ENCODE measurements at regions not wholly inside any gene's neighbourhood (a gene's known extent, or its start where the extent isn't known, plus 50 kb on each side); places are given as distances from the start of the nearest gene placed in this dataset.

DNA sequence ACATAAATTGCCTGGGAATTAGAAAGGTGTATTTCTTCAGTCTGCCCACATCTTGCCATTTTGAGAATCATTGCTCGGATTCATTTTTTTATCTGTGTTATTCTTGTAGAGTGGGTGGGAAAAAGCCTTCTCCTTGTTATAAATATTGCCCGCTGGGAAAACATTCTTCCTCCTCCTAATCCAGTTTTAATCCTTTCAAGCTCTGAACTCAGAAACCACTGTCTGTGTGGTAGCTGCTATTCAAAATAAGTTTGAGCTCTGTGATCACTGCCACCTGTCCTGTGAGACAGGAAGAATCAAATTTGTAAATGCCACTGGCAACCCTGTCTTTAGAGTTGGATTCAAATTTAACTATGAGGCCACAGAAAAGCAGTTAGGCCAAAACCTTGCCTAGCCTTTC is 1875.2 kb upstream of the PIK3C3 start:
- Histone ChIP-seq H3K27ac (ENCODE audit: low read depth in 1 of 2, low read length in 2 of 2) (no peak overlapping the region), H3K36me3 (ENCODE audit: control insufficient read depth in 4 of 4, insufficient read depth in 3 of 4, low read depth in 1 of 4, low read length in 3 of 4) (no peaks in the 10 kb centered on the region), H3K4me1 (ENCODE audit: control insufficient read depth in 4 of 4, insufficient read depth in 4 of 4, low read length in 3 of 4) (no peaks in the 10 kb centered on the region), H3K27me3 (ENCODE audit: control insufficient read depth in 4 of 4, insufficient read depth in 4 of 4, low read length in 3 of 4) (no peaks in the 10 kb centered on the region), H3K9me3 (ENCODE audit: control insufficient read depth in 4 of 4, low read length in 3 of 4) (no peaks in the 10 kb centered on the region), H3K9ac (ENCODE audit: low read depth in 1 of 2, low read length in 2 of 2) (no peak overlapping the region), H3K4me3 (ENCODE audit: low read depth in 1 of 3, low read length in 3 of 3) (no peak overlapping the region)
- 70% methylated on average over 2 of the region's 2 CpGs for WGBS
- TF ChIP-seq JUND (IDR thresholded peaks at IDR 0.05) = no peak
- DNase-seq (ENCODE audit: low spot score) = no peak

DNA sequence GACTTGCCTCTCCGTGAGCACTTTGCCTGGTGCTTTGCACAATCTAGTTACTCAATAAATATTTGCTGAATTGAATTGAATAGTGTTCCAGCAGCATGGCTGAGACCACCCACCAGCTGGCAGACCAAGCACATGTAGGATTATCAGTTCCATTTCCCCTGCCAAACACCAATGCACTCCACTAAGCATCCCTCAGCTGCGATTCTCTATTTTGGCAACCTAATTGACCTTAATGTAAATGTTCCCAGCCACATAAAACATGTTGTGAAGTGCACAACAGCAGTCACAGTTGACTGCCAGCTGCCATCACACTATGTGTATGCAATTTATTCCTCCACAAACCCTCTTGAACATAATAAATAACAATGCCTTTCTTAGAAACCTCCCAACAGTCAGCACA is 1879.4 kb upstream of the PIK3C3 start:
- H3K9ac ChIP-seq (ENCODE audit: low read depth in 1 of 2, low read length in 2 of 2) = no peak overlapping the region
- H3K9me3 ChIP-seq (ENCODE audit: control insufficient read depth in 4 of 4, low read length in 3 of 4) = no peaks in the 10 kb centered on the region
- WGBS = 57% methylated on average over 2 of the region's 2 CpGs
- no peaks in the 10 kb centered on the region for H3K27me3 ChIP-seq (ENCODE audit: control insufficient read depth in 4 of 4, insufficient read depth in 4 of 4, low read length in 3 of 4)
- H3K4me1 ChIP-seq (ENCODE audit: control insufficient read depth in 4 of 4, insufficient read depth in 4 of 4, low read length in 3 of 4) = no peaks in the 10 kb centered on the region
- TF ChIP-seq TAF1 (conservative IDR thresholded peaks at IDR 0.05) (no peak), HNF4A (conservative IDR thresholded peaks at IDR 0.05) (no peak), EGR1 (IDR thresholded peaks at IDR 0.05; ENCODE audit: low read depth in 2 of 2) (no peak), JUND (IDR thresholded peaks at IDR 0.05) (no peak), GABPA (IDR thresholded peaks at IDR 0.05 in 1 of 2, conservative IDR thresholded peaks at IDR 0.05 in 1 of 2) (no peak), RAD21 (IDR thresholded peaks at IDR 0.05) (no peak), RXRA (IDR thresholded peaks at IDR 0.05) (no peak), NR2F2 (IDR thresholded peaks at IDR 0.05) (no peak), FOXA1 (IDR thresholded peaks at IDR 0.05) (no peak), YY1 (IDR thresholded peaks at IDR 0.05) (no peak)
- TF ChIP-seq, protein P1, sequence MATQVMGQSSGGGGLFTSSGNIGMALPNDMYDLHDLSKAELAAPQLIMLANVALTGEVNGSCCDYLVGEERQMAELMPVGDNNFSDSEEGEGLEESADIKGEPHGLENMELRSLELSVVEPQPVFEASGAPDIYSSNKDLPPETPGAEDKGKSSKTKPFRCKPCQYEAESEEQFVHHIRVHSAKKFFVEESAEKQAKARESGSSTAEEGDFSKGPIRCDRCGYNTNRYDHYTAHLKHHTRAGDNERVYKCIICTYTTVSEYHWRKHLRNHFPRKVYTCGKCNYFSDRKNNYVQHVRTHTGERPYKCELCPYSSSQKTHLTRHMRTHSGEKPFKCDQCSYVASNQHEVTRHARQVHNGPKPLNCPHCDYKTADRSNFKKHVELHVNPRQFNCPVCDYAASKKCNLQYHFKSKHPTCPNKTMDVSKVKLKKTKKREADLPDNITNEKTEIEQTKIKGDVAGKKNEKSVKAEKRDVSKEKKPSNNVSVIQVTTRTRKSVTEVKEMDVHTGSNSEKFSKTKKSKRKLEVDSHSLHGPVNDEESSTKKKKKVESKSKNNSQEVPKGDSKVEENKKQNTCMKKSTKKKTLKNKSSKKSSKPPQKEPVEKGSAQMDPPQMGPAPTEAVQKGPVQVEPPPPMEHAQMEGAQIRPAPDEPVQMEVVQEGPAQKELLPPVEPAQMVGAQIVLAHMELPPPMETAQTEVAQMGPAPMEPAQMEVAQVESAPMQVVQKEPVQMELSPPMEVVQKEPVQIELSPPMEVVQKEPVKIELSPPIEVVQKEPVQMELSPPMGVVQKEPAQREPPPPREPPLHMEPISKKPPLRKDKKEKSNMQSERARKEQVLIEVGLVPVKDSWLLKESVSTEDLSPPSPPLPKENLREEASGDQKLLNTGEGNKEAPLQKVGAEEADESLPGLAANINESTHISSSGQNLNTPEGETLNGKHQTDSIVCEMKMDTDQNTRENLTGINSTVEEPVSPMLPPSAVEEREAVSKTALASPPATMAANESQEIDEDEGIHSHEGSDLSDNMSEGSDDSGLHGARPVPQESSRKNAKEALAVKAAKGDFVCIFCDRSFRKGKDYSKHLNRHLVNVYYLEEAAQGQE (IDR thresholded peaks at IDR 0.05) = no peak
- no peak overlapping the region for H3K27ac ChIP-seq (ENCODE audit: low read depth in 1 of 2, low read length in 2 of 2)
- no peak overlapping the region for H3K4me3 ChIP-seq (ENCODE audit: low read depth in 1 of 3, low read length in 3 of 3)
- DNase-seq (ENCODE audit: low spot score) = no peak
- no peaks in the 10 kb centered on the region for H3K36me3 ChIP-seq (ENCODE audit: control insufficient read depth in 4 of 4, insufficient read depth in 3 of 4, low read depth in 1 of 4, low read length in 3 of 4)

- no peak for DNase-seq (ENCODE audit: low spot score)
- H3K9ac ChIP-seq (ENCODE audit: low read depth in 1 of 2, low read length in 2 of 2) = no peak overlapping the region
- no peaks in the 10 kb centered on the region for H3K9me3 ChIP-seq (ENCODE audit: control insufficient read depth in 4 of 4, low read length in 3 of 4)
- H3K27me3 ChIP-seq (ENCODE audit: control insufficient read depth in 4 of 4, insufficient read depth in 4 of 4, low read length in 3 of 4) = no peaks in the 10 kb centered on the region
- TF ChIP-seq, protein P2, sequence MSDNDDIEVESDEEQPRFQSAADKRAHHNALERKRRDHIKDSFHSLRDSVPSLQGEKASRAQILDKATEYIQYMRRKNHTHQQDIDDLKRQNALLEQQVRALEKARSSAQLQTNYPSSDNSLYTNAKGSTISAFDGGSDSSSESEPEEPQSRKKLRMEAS (IDR thresholded peaks at IDR 0.05) = no peak
- no peak for TF ChIP-seq SP1 (IDR thresholded peaks at IDR 0.05)
- no peak for TF ChIP-seq CTCF (IDR thresholded peaks at IDR 0.05; ENCODE audit: low read depth, low read length, missing input control)
- TF ChIP-seq GABPA (IDR thresholded peaks at IDR 0.05 in 1 of 2, conservative IDR thresholded peaks at IDR 0.05 in 1 of 2) = no peak
- TF ChIP-seq NR2F2 (IDR thresholded peaks at IDR 0.05) = no peak
- TF ChIP-seq JUND (IDR thresholded peaks at IDR 0.05) = no peak
- H3K36me3 ChIP-seq (ENCODE audit: control insufficient read depth in 4 of 4, insufficient read depth in 3 of 4, low read depth in 1 of 4, low read length in 3 of 4) = no peaks in the 10 kb centered on the region
- no peak overlapping the region for H3K4me3 ChIP-seq (ENCODE audit: low read depth in 1 of 3, low read length in 3 of 3)
- no peak overlapping the region for H3K27ac ChIP-seq (ENCODE audit: low read depth in 1 of 2, low read length in 2 of 2)
- WGBS = 62% methylated on average over 2 of the region's 2 CpGs
- H3K4me1 ChIP-seq (ENCODE audit: control insufficient read depth in 4 of 4, insufficient read depth in 4 of 4, low read length in 3 of 4) = no peaks in the 10 kb centered on the region
These were observed 1882.3 kb upstream of the PIK3C3 start for GRCh38 chr18:40072761-40073160.

Measured in liver (tissue), 8 donors.